Nephron progenitor cell (in vitro differentiated cells): ENCODE measurements at regions not wholly inside any gene's neighbourhood (a gene's known extent, or its start where the extent isn't known, plus 50 kb on each side); places are given as distances from the start of the nearest gene placed in this dataset.

Experiments used
- DNase-seq: peaks from one replicate; pipeline ENCODE4 v3.0.0; 2021
- H3K27ac Mint-ChIP-seq: 2 replicates; pipeline ENCODE4 v1.8.0; 2021; ENCODE audit warnings: mild to moderate bottlenecking, moderate library complexity, mixed read lengths
- H3K27me3 Mint-ChIP-seq: 2 replicates; pipeline ENCODE4 v1.8.0; 2021; ENCODE audit warnings: mild to moderate bottlenecking, low read depth, mixed read lengths; ENCODE audit not compliant: poor library complexity
- H3K36me3 Mint-ChIP-seq: 2 replicates; pipeline ENCODE4 v1.8.0; 2021; ENCODE audit warnings: low read depth, mixed read lengths
- H3K4me1 Mint-ChIP-seq: 2 replicates; pipeline ENCODE4 v1.8.0; 2021; ENCODE audit warnings: mixed read lengths
- H3K4me3 Mint-ChIP-seq: 2 replicates; pipeline ENCODE4 v1.8.0; 2021; ENCODE audit warnings: mild to moderate bottlenecking, moderate library complexity, mixed read lengths
- H3K9me3 Mint-ChIP-seq: 2 replicates; pipeline ENCODE4 v1.8.0; 2021; ENCODE audit warnings: mild to moderate bottlenecking, moderate library complexity, mixed read lengths
- CTCF ChIP-seq: fragments of 200-600 bp; sonication (generic); IDR thresholded peaks from 2 replicates; pipeline ENCODE4 v1.5.0; 2021; ENCODE audit warnings: antibody characterized with exemption

GRCh38 chr10:78281627-78282026, 248.0 kb downstream of the RPS24 start:
- TF ChIP-seq CTCF: no peak
- DNase-seq: no peak
- peaks cover 12% of the 10 kb centered on the region for H3K27me3 Mint-ChIP-seq
- no peaks in the 10 kb centered on the region for H3K36me3 Mint-ChIP-seq
- H3K27ac Mint-ChIP-seq: no peak overlapping the region
- H3K4me3 Mint-ChIP-seq: no peak overlapping the region
- H3K4me1 Mint-ChIP-seq: peaks cover 57% of the 10 kb centered on the region
- no peaks in the 10 kb centered on the region for H3K9me3 Mint-ChIP-seq

GRCh38 chr10:78283069-78283682, 249.5 kb downstream of the RPS24 start:
- H3K9me3 Mint-ChIP-seq: no peaks in the 10 kb centered on the region
- H3K27ac Mint-ChIP-seq: no peak overlapping the region
- TF ChIP-seq CTCF: no peak
- peaks cover 52% of the 10 kb centered on the region for H3K4me1 Mint-ChIP-seq
- no peak for DNase-seq
- peaks cover 12% of the 10 kb centered on the region for H3K27me3 Mint-ChIP-seq
- H3K4me3 Mint-ChIP-seq: no peak overlapping the region
- H3K36me3 Mint-ChIP-seq: no peaks in the 10 kb centered on the region

GRCh38 chr10:78284381-78284780, 250.7 kb downstream of the RPS24 start:
- DNase-seq: no peak
- peaks cover 45% of the 10 kb centered on the region for H3K4me1 Mint-ChIP-seq
- no peaks in the 10 kb centered on the region for H3K9me3 Mint-ChIP-seq
- no peak for TF ChIP-seq CTCF
- H3K27me3 Mint-ChIP-seq: peaks cover 10% of the 10 kb centered on the region
- H3K4me3 Mint-ChIP-seq: no peak overlapping the region
- H3K36me3 Mint-ChIP-seq: no peaks in the 10 kb centered on the region
- H3K27ac Mint-ChIP-seq: no peak overlapping the region

- peaks cover 11% of the 10 kb centered on the region for H3K27me3 Mint-ChIP-seq
- DNase-seq: no peak
- no peaks in the 10 kb centered on the region for H3K36me3 Mint-ChIP-seq
- no peak for TF ChIP-seq CTCF
- no peak overlapping the region for H3K4me3 Mint-ChIP-seq
- no peak overlapping the region for H3K27ac Mint-ChIP-seq
- H3K4me1 Mint-ChIP-seq: peaks cover 49% of the 10 kb centered on the region
- H3K9me3 Mint-ChIP-seq: no peaks in the 10 kb centered on the region
These were observed 251.6 kb downstream of the RPS24 start for GRCh38 chr10:78285226-78285625.

GRCh38 chr10:78286186-78286585, 252.5 kb downstream of the RPS24 start:
- no peak overlapping the region for H3K4me3 Mint-ChIP-seq
- no peak overlapping the region for H3K27ac Mint-ChIP-seq
- H3K27me3 Mint-ChIP-seq: peaks cover 11% of the 10 kb centered on the region

More at GRCh38 chr10:78286186-78286585, 252.5 kb downstream of the RPS24 start:
- Mint-ChIP-seq H3K4me1 (peaks cover 43% of the 10 kb centered on the region), H3K9me3 (no peaks in the 10 kb centered on the region), H3K36me3 (no peaks in the 10 kb centered on the region)
- no peak for TF ChIP-seq CTCF
- DNase-seq: peak; percentile 33
